GM19035 (cell line): ENCODE measurements at regions not wholly inside any gene's neighbourhood (a gene's known extent, or its start where the extent isn't known, plus 50 kb on each side); places are given as distances from the start of the nearest gene placed in this dataset.

Source experiments
- ATAC-seq: cut with Tn5 transposase; IDR thresholded peaks from one replicate; pipeline ENCODE4 v1.9.1; 2021; ENCODE audit not compliant: unreplicated experiment

GRCh38 chr18:71798986-71799673 lies 745.0 kb downstream of the CBLN2 start:
- ATAC-seq, result no peak

- ATAC-seq, result no peak
Measured at GRCh38 chr18:71797554-71797953, 746.6 kb downstream of the CBLN2 start.

- no peak for ATAC-seq
Measured at GRCh38 chr18:71784777-71785176, 759.4 kb downstream of the CBLN2 start.

GRCh38 chr18:71760541-71760940 lies 783.6 kb downstream of the CBLN2 start:
- no peak for ATAC-seq

GRCh38 chr18:71754246-71754645 lies 789.9 kb downstream of the CBLN2 start:
- ATAC-seq, result no peak

GRCh38 chr18:71743634-71744033 lies 800.5 kb downstream of the CBLN2 start:
- ATAC-seq, result no peak

- ATAC-seq, result no peak
Measured at GRCh38 chr18:71729611-71730010, 814.5 kb downstream of the CBLN2 start.

- no peak for ATAC-seq
Measured at GRCh38 chr18:71727909-71728308, 816.2 kb downstream of the CBLN2 start.

GRCh38 chr18:71725256-71725655 lies 818.9 kb downstream of the CBLN2 start:
- no peak for ATAC-seq

GRCh38 chr18:71707985-71708500 lies 836.1 kb downstream of the CBLN2 start:
- ATAC-seq, result no peak

GRCh38 chr18:71707400-71707799 lies 836.7 kb downstream of the CBLN2 start:
- ATAC-seq, result no peak

- ATAC-seq, result no peak
Measured at GRCh38 chr18:71689416-71690160, 854.6 kb downstream of the CBLN2 start.

GRCh38 chr18:71682591-71682990 lies 861.6 kb downstream of the CBLN2 start:
- ATAC-seq, result no peak

GRCh38 chr18:71678144-71678543 lies 866.0 kb downstream of the CBLN2 start:
- ATAC-seq, result no peak

GRCh38 chr18:71673954-71674353 lies 870.2 kb downstream of the CBLN2 start:
- no peak for ATAC-seq

- ATAC-seq, result no peak
Measured at GRCh38 chr18:71673498-71673897, 870.6 kb downstream of the CBLN2 start.

GRCh38 chr18:71666481-71666880 lies 877.7 kb downstream of the CBLN2 start:
- ATAC-seq, result no peak

- ATAC-seq, result no peak
Measured at GRCh38 chr18:71665131-71665530, 879.0 kb downstream of the CBLN2 start.

- no peak for ATAC-seq
Measured at GRCh38 chr18:71643822-71644221, 900.3 kb downstream of the CBLN2 start.

GRCh38 chr18:71630696-71631095 lies 913.4 kb downstream of the CBLN2 start:
- no peak for ATAC-seq

- no peak for ATAC-seq
Measured at GRCh38 chr18:71625556-71626090, 918.5 kb downstream of the CBLN2 start.

GRCh38 chr18:71598374-71598773 lies 945.8 kb downstream of the CBLN2 start:
- no peak for ATAC-seq
